ENCODE measurements at regions not wholly inside any gene's neighbourhood (a gene's known extent, or its start where the extent isn't known, plus 50 kb on each side); places are given as distances from the start of the nearest gene placed in this dataset.

- TF ChIP-seq EZH2phosphoT487 (IDR thresholded peaks at IDR 0.05; ENCODE audit: unreplicated experiment) (no peak), STAT1 (IDR thresholded peaks at IDR 0.05; ENCODE audit: unreplicated experiment) (no peak), ZNF114 (CRISPR knock-in tag; IDR thresholded peaks at IDR 0.05) (no peak), POLR2AphosphoS5 (IDR thresholded peaks at IDR 0.05; ENCODE audit: low read depth) (no peak), ZNF331 (CRISPR knock-in tag; IDR thresholded peaks at IDR 0.05; ENCODE audit: low read depth) (no peak), REST (IDR thresholded peaks at IDR 0.05; ENCODE audit: unreplicated experiment) (no peak), CREB1 (CRISPR knock-in tag; IDR thresholded peaks at IDR 0.05; ENCODE audit: low read depth) (no peak), CTCF (conservative IDR thresholded peaks at IDR 0.05; ENCODE audit: low read depth in 2 of 2) (no peak), ETS1 (IDR thresholded peaks at IDR 0.05) (no peak), EZH2 (IDR thresholded peaks at IDR 0.05; ENCODE audit: low read depth, unreplicated experiment) (no peak), NANOG (IDR thresholded peaks at IDR 0.05; ENCODE audit: borderline replicate concordance) (no peak), JUNB (IDR thresholded peaks at IDR 0.05; ENCODE audit: unreplicated experiment) (no peak), ZNF462 (CRISPR knock-in tag; IDR thresholded peaks at IDR 0.05) (no peak)
- ATAC-seq (no peak), DNase-seq (ENCODE audit: low spot score) (no peak)
- Histone ChIP-seq H3F3A (replicated peaks; ENCODE audit: low read depth) (no peaks in the 10 kb centered on the region), H3K27me3 (ENCODE audit: insufficient read depth) (no peaks in the 10 kb centered on the region), H3K4me2 (no peak overlapping the region), H3K4me1 (ENCODE audit: insufficient read depth) (no peaks in the 10 kb centered on the region), H3K27ac (ENCODE audit: low read depth) (no peak overlapping the region), H4K20me1 (replicated peaks; ENCODE audit: insufficient read depth) (no peaks in the 10 kb centered on the region), H3K9me2 (ENCODE audit: insufficient read depth) (peaks cover 17% of the 10 kb centered on the region; the same call in 1 of the 2 replicates), H3K4me3 (no peak overlapping the region), H3K79me2 (replicated peaks; ENCODE audit: insufficient read depth) (no peaks in the 10 kb centered on the region), H2AFZ (no peak overlapping the region), H3K36me3 (ENCODE audit: insufficient read depth) (no peaks in the 10 kb centered on the region)
- H3K36me3 Mint-ChIP-seq (ENCODE audit: low read depth) = peaks cover 4% of the 10 kb centered on the region; the same call in 1 of the 3 replicates
- H3K4me3 Mint-ChIP-seq = no peak overlapping the region
- no peaks in the 10 kb centered on the region for H3K4me1 Mint-ChIP-seq
- H3K27me3 Mint-ChIP-seq (ENCODE audit: insufficient read depth, low read depth, poor library complexity) = no peaks in the 10 kb centered on the region
- peaks cover 11% of the 10 kb centered on the region for H3K9me3 Mint-ChIP-seq
- no peak overlapping the region for H3K27ac Mint-ChIP-seq
These were observed 103.8 kb upstream of the PLCB4 start for GRCh38 chr20:8964959-8965562.

Measured in GM23338 (cell line).